GM13976 (cell line): ENCODE measurements at regions not wholly inside any gene's neighbourhood (a gene's known extent, or its start where the extent isn't known, plus 50 kb on each side); places are given as distances from the start of the nearest gene placed in this dataset.

Source experiments
- DNase-seq: peaks from one replicate; pipeline ENCODE4 v3.0.0; 2012; ENCODE audit warnings: low spot score
- in situ Hi-C: fragments of 300-500 bp; cut with MboI; formaldehyde crosslinking; loops from one replicate; pipeline ENCODE4 v1.12.0; 2022; ENCODE audit warnings: low sequenced_read_pairs, mixed read lengths, inconsistent platforms; ENCODE audit not compliant: unreplicated experiment
- TF ChIP-seq, protein P1 (sequence below): IDR thresholded peaks from 2 replicates; pipeline ENCODE4 v1.5.1; 2012; ENCODE audit warnings: borderline replicate concordance, mild to moderate bottlenecking; ENCODE audit not compliant: insufficient read depth; ENCODE audit errors: extremely low read depth, missing control alignments, control extremely low read depth

DNA sequence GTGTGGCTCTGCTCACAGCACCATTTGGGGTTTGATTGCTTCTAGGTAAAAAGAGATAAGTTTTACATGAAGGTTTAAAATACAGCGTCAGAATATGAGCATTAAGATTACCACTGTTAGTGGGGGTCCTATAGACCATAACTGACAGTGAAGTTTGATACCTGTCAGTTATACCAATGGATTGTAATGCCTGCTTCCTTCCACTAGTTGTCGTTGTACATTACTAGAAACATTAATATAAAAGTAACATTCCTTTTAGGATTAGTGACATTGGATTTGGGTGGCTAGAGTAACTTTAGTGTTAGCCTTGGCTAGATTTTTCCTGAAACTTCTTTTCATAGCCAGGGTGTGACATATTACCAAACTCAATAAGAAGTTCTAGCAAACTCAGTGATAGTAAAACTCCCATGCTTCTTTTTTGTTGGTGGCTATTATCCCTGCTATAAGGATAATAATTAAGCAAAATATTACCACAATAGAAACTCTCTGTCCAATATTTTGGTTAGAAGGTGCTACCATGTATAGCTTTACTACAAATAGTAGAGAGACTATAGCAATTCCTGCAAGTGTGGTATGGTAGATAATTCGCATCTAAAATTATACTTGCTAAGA lies 57.1 kb downstream of the FAM181B start:
- in situ Hi-C loops, result loop anchor here (25.0 kb wide), 2 partner anchors 189 to 364 kb away; no protein-coding TSS in a partner anchor
- no peak for DNase-seq
- TF ChIP-seq, protein P1, sequence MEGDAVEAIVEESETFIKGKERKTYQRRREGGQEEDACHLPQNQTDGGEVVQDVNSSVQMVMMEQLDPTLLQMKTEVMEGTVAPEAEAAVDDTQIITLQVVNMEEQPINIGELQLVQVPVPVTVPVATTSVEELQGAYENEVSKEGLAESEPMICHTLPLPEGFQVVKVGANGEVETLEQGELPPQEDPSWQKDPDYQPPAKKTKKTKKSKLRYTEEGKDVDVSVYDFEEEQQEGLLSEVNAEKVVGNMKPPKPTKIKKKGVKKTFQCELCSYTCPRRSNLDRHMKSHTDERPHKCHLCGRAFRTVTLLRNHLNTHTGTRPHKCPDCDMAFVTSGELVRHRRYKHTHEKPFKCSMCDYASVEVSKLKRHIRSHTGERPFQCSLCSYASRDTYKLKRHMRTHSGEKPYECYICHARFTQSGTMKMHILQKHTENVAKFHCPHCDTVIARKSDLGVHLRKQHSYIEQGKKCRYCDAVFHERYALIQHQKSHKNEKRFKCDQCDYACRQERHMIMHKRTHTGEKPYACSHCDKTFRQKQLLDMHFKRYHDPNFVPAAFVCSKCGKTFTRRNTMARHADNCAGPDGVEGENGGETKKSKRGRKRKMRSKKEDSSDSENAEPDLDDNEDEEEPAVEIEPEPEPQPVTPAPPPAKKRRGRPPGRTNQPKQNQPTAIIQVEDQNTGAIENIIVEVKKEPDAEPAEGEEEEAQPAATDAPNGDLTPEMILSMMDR, result no peak

DNA sequence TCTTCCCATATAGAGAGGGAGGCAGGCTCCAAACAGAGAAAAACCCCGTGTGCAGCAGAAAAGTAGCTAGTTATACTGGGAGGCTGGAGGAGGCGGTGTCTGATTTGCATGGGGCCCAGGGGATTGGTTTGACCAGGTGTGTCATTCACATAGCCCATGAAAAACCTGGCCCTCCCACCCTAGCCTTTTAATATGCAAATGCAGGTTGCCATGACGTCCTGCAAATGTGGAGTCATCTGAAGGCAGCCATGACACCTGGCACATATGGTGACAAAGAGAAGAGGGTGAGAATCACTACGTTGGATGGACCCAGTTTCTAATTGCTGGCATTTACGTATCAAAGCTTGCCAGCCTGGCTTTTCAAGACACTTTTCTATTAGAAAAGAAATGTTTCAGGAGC lies 57.8 kb downstream of the FAM181B start:
- no peak for DNase-seq
- TF ChIP-seq, protein P1, result no peak
- in situ Hi-C loops, result loop anchor here (25.0 kb wide), 2 partner anchors 189 to 364 kb away; no protein-coding TSS in a partner anchor

DNA sequence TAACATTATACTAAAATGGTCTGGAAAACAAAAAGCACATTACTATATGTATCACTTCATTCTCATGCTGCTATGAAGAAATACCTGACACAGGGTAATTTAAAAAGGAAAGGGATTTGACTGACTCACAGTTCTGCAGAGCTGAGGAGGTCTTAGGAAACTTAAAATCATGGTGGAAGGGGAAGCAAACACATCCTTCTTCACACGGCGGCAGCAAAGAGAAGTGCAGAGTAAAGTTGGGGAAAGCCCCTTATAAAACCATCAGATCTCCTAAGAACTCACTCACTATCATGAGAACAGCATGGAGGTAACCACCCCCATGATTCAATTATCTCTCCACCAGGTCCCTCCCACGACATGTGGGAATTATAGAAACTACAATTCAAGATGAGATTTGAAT lies 60.0 kb downstream of the FAM181B start:
- DNase-seq, result no peak
- in situ Hi-C loops, result no loop called here
- TF ChIP-seq, protein P1, result no peak

DNA sequence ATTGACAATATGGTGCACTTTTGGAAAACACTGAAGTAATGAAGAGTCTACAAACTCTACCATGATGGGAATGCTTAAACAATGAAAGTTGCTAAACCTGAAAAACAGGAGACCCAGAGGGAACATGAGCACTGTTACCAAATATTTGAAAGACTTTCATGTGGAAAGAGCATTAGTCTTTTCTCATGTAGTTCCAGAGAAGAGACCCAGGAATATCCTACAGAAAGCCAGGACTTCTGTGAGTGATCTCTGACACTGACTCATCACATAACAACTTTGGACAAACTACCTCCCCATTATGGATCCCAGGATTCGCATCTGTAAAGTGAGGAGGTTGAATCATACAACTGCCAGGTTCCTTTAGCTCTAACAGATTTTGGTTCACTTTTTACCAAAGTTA lies 62.2 kb downstream of the FAM181B start:
- in situ Hi-C loops, result no loop called here
- TF ChIP-seq, protein P1, result no peak
- no peak for DNase-seq

DNA sequence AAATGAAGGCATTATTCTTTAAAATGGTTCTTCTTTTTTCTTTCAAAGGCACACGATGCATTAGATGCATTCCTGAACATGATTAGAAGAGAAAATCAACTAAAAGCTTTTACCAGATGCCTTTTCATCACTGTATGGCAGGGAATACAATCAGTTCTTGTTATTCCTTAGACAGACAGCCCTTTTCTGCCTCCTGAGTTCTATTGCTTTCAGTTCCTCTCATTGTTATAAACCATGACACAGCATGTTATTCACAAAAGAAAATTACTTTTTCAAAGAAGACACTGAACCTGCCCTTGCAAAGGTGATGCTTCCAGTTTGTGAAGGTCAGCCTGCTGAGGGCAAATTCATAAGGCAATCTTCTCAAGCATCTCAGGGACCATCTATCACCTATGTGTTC lies 70.1 kb downstream of the FAM181B start:
- no peak for DNase-seq
- TF ChIP-seq, protein P1, result no peak
- in situ Hi-C loops, result no loop called here

DNA sequence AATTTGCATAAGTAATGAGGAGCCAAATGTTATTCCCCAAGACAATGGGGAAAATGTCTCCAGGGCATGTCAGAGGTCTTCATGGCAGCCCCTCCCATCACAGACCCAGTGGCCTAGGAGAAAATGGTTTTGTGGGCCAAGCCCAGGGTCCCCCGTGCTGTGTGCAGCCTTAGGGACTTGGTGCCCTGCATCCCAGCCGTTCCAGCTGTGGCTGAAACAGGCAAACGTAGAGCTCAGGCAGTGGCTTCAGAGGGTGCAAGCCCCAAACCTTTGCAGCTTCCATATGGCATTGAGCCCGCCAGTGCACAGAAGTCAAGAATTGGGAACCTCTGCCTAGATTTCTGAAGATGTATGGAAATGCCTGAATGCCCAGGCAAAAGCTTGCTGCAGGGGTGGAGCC lies 79.9 kb downstream of the FAM181B start:
- TF ChIP-seq, protein P1, result no peak
- DNase-seq, result no peak
- in situ Hi-C loops, result no loop called here
